LNCaP clone FGC (cell line): ENCODE measurements at regions not wholly inside any gene's neighbourhood (a gene's known extent, or its start where the extent isn't known, plus 50 kb on each side); places are given as distances from the start of the nearest gene placed in this dataset.

ENCODE experiments used
- DNase-seq: peaks from one replicate; pipeline ENCODE4 v3.0.0-alpha.2; 2011; ENCODE audit warnings: low read depth
- H3K4me3 ChIP-seq: 2 replicates; pipeline ENCODE4 v1.5.1; 2011; ENCODE audit warnings: mild to moderate bottlenecking, low read depth, low read length, control low read depth
- CTCF ChIP-seq: IDR thresholded peaks from 2 replicates; pipeline ENCODE4 v1.5.1; 2012; ENCODE audit warnings: mild to moderate bottlenecking; ENCODE audit not compliant: control insufficient read depth, insufficient read depth; ENCODE audit errors: extremely low read depth

- no peak for TF ChIP-seq CTCF
- no peak for DNase-seq
- no peak overlapping the region for H3K4me3 ChIP-seq
Observed at GRCh38 chr1:101532377-101532776, 295.6 kb downstream of the S1PR1 start.

- TF ChIP-seq CTCF: no peak
- DNase-seq: no peak
- H3K4me3 ChIP-seq: no peak overlapping the region
Observed at GRCh38 chr1:101540161-101540560, 303.3 kb downstream of the S1PR1 start.

GRCh38 chr1:101546885-101547284, 310.1 kb downstream of the S1PR1 start:
- H3K4me3 ChIP-seq: no peak overlapping the region
- TF ChIP-seq CTCF: no peak

GRCh38 chr1:101547357-101547756, 310.5 kb downstream of the S1PR1 start:
- no peak for DNase-seq
- H3K4me3 ChIP-seq: no peak overlapping the region
- TF ChIP-seq CTCF: no peak

More at GRCh38 chr1:101546885-101547284, 310.1 kb downstream of the S1PR1 start:
- no peak for DNase-seq

GRCh38 chr1:101548376-101548775, 311.6 kb downstream of the S1PR1 start:
- no peak for TF ChIP-seq CTCF
- H3K4me3 ChIP-seq: no peak overlapping the region
- no peak for DNase-seq

- TF ChIP-seq CTCF: no peak
- no peak for DNase-seq
- no peak overlapping the region for H3K4me3 ChIP-seq
Observed at GRCh38 chr1:101550581-101550980, 313.8 kb downstream of the S1PR1 start.

GRCh38 chr1:101566883-101567538, 330.2 kb downstream of the S1PR1 start:
- no peak for TF ChIP-seq CTCF
- DNase-seq: no peak

More at GRCh38 chr1:101566883-101567538, 330.2 kb downstream of the S1PR1 start:
- no peak overlapping the region for H3K4me3 ChIP-seq
